Mucosa of descending colon (tissue), 3 donors: ENCODE measurements at regions not wholly inside any gene's neighbourhood (a gene's known extent, or its start where the extent isn't known, plus 50 kb on each side); places are given as distances from the start of the nearest gene placed in this dataset.

Experiments used
- ATAC-seq: fragments of 200-7000 bp; cut with Tn5 transposase; one replicate; pipeline ENCODE4 v1.9.1; 2020; ENCODE audit warnings: mild to moderate bottlenecking, moderate library complexity
- DNase-seq, 3 donors: peaks; one replicate each; pipeline ENCODE4 v3.0.0-alpha.2; 2020
- H3K36me3 ChIP-seq: fragments of 200-600 bp; one replicate; pipeline ENCODE4 v1.8.0; 2021; ENCODE audit warnings: low read depth, mild to moderate bottlenecking
- H3K4me1 ChIP-seq: fragments of 200-600 bp; one replicate; pipeline ENCODE4 v1.8.0; 2021; ENCODE audit warnings: low read depth, mild to moderate bottlenecking
- H3K4me3 ChIP-seq: fragments of 200-600 bp; one replicate; pipeline ENCODE4 v1.8.0; 2021; ENCODE audit warnings: mild to moderate bottlenecking
- H3K9me3 ChIP-seq: fragments of 200-600 bp; one replicate; pipeline ENCODE4 v1.8.0; 2021; ENCODE audit warnings: mild to moderate bottlenecking
- CTCF ChIP-seq: fragments of 200-600 bp; IDR thresholded peaks from one replicate; pipeline ENCODE4 v1.8.0; 2022; ENCODE audit warnings: antibody characterized with exemption, mild to moderate bottlenecking
- intact Hi-C, 2 donors: fragments of 100-400 bp; cut with DNase I in 1 of 2; cut with micrococcal nuclease in 1 of 2; formaldehyde crosslinking; loops; one replicate each; pipeline versions ENCODE4 v1.11.0 to v1.11.1; 2022; cut with DNase I, micrococcal nuclease
- donor health status: DM: no; HTN: no; CAD: no; lungs with moderate emphysema.
- donor health status: DM: no; HTN: no; CAD: no.
- donor health status: DM: no; HTN: yes; CAD: no.

GRCh38 chr13:50125554-50126262 lies 110.5 kb downstream of the KCNRG start:
- ATAC-seq: peak; percentile 72
- peak; percentile 96 to 98 (median 97) for DNase-seq
- H3K36me3 ChIP-seq: no peaks in the 10 kb centered on the region
- H3K4me3 ChIP-seq: peak overlapping the region; percentile 91
- intact Hi-C loops: loop anchor here in 1 of 2 donors (5.0 kb wide), 1 partner anchor 43 kb away; no protein-coding TSS in a partner anchor
- no peaks in the 10 kb centered on the region for H3K9me3 ChIP-seq
- TF ChIP-seq CTCF: no peak
- peaks cover 24% of the 10 kb centered on the region for H3K4me1 ChIP-seq

GRCh38 chr13:50126263-50126992 lies 111.2 kb downstream of the KCNRG start:
- DNase-seq (peak; percentile 56 to 64 (median 60)), ATAC-seq (peak; percentile 17)
- Histone ChIP-seq H3K4me3 (peak overlapping the region; percentile 91), H3K4me1 (peaks cover 24% of the 10 kb centered on the region), H3K36me3 (no peaks in the 10 kb centered on the region), H3K9me3 (no peaks in the 10 kb centered on the region)
- TF ChIP-seq CTCF: no peak
- intact Hi-C loops: loop anchor here in 1 of 2 donors (5.0 kb wide), 1 partner anchor 44 kb away; no protein-coding TSS in a partner anchor

- Histone ChIP-seq H3K36me3 (no peaks in the 10 kb centered on the region), H3K4me1 (peaks cover 24% of the 10 kb centered on the region), H3K9me3 (no peaks in the 10 kb centered on the region), H3K4me3 (no peak overlapping the region)
- TF ChIP-seq CTCF: no peak
- ATAC-seq (no peak), DNase-seq (peak; percentile 67 to 79 (median 72))
- intact Hi-C loops: loop anchor here in 1 of 2 donors (5.0 kb wide), 1 partner anchor 45 kb away; no protein-coding TSS in a partner anchor
Measured at GRCh38 chr13:50126993-50127725, 111.9 kb downstream of the KCNRG start.

GRCh38 chr13:50127726-50128291 lies 112.6 kb downstream of the KCNRG start:
- Histone ChIP-seq H3K9me3 (no peaks in the 10 kb centered on the region), H3K4me1 (peaks cover 22% of the 10 kb centered on the region), H3K36me3 (no peaks in the 10 kb centered on the region), H3K4me3 (no peak overlapping the region)
- ATAC-seq (no peak), DNase-seq (peak in 2 of 3 donors; percentile 30 to 49)
- TF ChIP-seq CTCF: no peak
- intact Hi-C loops: loop anchor here in 1 of 2 donors (5.0 kb wide), 1 partner anchor 46 kb away; no protein-coding TSS in a partner anchor

GRCh38 chr13:50128428-50128931 lies 113.2 kb downstream of the KCNRG start:
- ATAC-seq (no peak), DNase-seq (no peak)
- Histone ChIP-seq H3K4me1 (peaks cover 17% of the 10 kb centered on the region), H3K9me3 (no peaks in the 10 kb centered on the region), H3K4me3 (no peak overlapping the region), H3K36me3 (no peaks in the 10 kb centered on the region)
- TF ChIP-seq CTCF: no peak
- intact Hi-C loops: loop anchor here in 1 of 2 donors (5.0 kb wide), 1 partner anchor 46 kb away; no protein-coding TSS in a partner anchor
